Choroid plexus epithelial cell (primary cell): ENCODE measurements at regions not wholly inside any gene's neighbourhood (a gene's known extent, or its start where the extent isn't known, plus 50 kb on each side); places are given as distances from the start of the nearest gene placed in this dataset.

Source experiments
- DNase-seq: peaks from one replicate; pipeline ENCODE4 v3.0.0-alpha.2; 2010; ENCODE audit warnings: low read depth
- H3K4me3 ChIP-seq: 2 replicates; pipeline ENCODE4 v1.5.1; 2011; ENCODE audit warnings: low read depth, mild to moderate bottlenecking, control low read depth, low read length, moderate library complexity
- CTCF ChIP-seq: conservative IDR thresholded peaks from 2 replicates; pipeline ENCODE4 v1.5.1; 2011; ENCODE audit warnings: low read depth, mild to moderate bottlenecking, control low read depth, inconsistent platforms, low read length, moderate library complexity

GRCh38 chr16:64738321-64738960, 383.4 kb downstream of the CDH11 start:
- DNase-seq, result peak; percentile 79
- no peak overlapping the region for H3K4me3 ChIP-seq
- no peak for TF ChIP-seq CTCF

- DNase-seq, result no peak
- H3K4me3 ChIP-seq, result no peak overlapping the region
- no peak for TF ChIP-seq CTCF
These were observed 385.0 kb downstream of the CDH11 start for GRCh38 chr16:64736857-64737256.

GRCh38 chr16:64731891-64732290, 390.0 kb downstream of the CDH11 start:
- TF ChIP-seq CTCF, result no peak
- DNase-seq, result no peak
- H3K4me3 ChIP-seq, result no peak overlapping the region

- H3K4me3 ChIP-seq, result no peak overlapping the region
- peak; percentile 14 for DNase-seq
- TF ChIP-seq CTCF, result no peak
These were observed 391.6 kb downstream of the CDH11 start for GRCh38 chr16:64730261-64730660.

GRCh38 chr16:64724339-64724738, 397.5 kb downstream of the CDH11 start:
- DNase-seq, result no peak
- no peak overlapping the region for H3K4me3 ChIP-seq
- TF ChIP-seq CTCF, result no peak

GRCh38 chr16:64718486-64718885, 403.4 kb downstream of the CDH11 start:
- no peak overlapping the region for H3K4me3 ChIP-seq
- TF ChIP-seq CTCF, result no peak
- DNase-seq, result no peak

- no peak for DNase-seq
- TF ChIP-seq CTCF, result no peak
- no peak overlapping the region for H3K4me3 ChIP-seq
These were observed 404.0 kb downstream of the CDH11 start for GRCh38 chr16:64717871-64718270.
